BJ (cell line): ENCODE measurements at regions not wholly inside any gene's neighbourhood (a gene's known extent, or its start where the extent isn't known, plus 50 kb on each side); places are given as distances from the start of the nearest gene placed in this dataset.
A peak's percentile ranks its signal among the peaks of the same experiment; 100 is the strongest.

ENCODE experiments used
- CTCF ChIA-PET: fragments of 350-600 bp; formaldehyde crosslinking; extraction: SDS; loops from one replicate; lab custom pipeline; 2021; ENCODE audit warnings: antibody characterized with exemption, inconsistent platforms; lab: Yijun Ruan, JAX
- POLR2A ChIA-PET: fragments of 300-600 bp; sonication (Branson Sonifier 250); formaldehyde crosslinking; extraction: SDS; loops from one replicate; lab custom pipeline; 2021; ENCODE audit warnings: antibody characterized with exemption; lab: Charles Lee
- DNase-seq: peaks from one replicate; pipeline ENCODE4 v3.0.0-alpha.2; 2011; ENCODE audit warnings: low read depth
- H3K27me3 ChIP-seq: 2 replicates; pipeline ENCODE4 v1.6.0; 2011; ENCODE audit warnings: low read length; ENCODE audit not compliant: control insufficient read depth, insufficient read depth
- H3K36me3 ChIP-seq: 2 replicates; pipeline ENCODE4 v1.5.1; 2011; ENCODE audit warnings: low read length; ENCODE audit not compliant: control insufficient read depth, insufficient read depth
- H3K4me3 ChIP-seq: 2 replicates; pipeline ENCODE4 v1.5.1; 2011; ENCODE audit warnings: low read depth, mild to moderate bottlenecking, control low read depth, low read length
- CTCF ChIP-seq: IDR thresholded peaks from 2 replicates; pipeline ENCODE4 v1.5.1; 2011; ENCODE audit warnings: low read depth, mild to moderate bottlenecking, control low read depth, inconsistent platforms, low read length, moderate library complexity; ENCODE audit not compliant: insufficient read depth

- TF ChIP-seq CTCF, result no peak
- DNase-seq, result no peak
- ChIA-PET POLR2A (no interaction called here), CTCF (interaction anchor here (0.9 kb wide), 1 partner anchor 21 kb away, joined by 3 read pairs; no protein-coding TSS in a partner anchor)
- Histone ChIP-seq H3K4me3 (no peak overlapping the region), H3K36me3 (no peaks in the 10 kb centered on the region), H3K27me3 (0 out of 2 replicates have a peak, but pooled peaks cover 2% of the 10 kb centered on the region)
Observed at GRCh38 chr15:95226835-95227234, 995.5 kb downstream of the MCTP2 start.

GRCh38 chr15:95227235-95227634 is 995.9 kb downstream of the MCTP2 start:
- CTCF ChIA-PET, result interaction anchor here (0.9 kb wide), 1 partner anchor 21 kb away, joined by 3 read pairs; no protein-coding TSS in a partner anchor

GRCh38 chr15:95228856-95229555 is 997.6 kb downstream of the MCTP2 start:
- no peak for TF ChIP-seq CTCF
- no peak overlapping the region for H3K4me3 ChIP-seq
- no peaks in the 10 kb centered on the region for H3K36me3 ChIP-seq
- 0 out of 2 replicates have a peak, but pooled peaks cover 2% of the 10 kb centered on the region for H3K27me3 ChIP-seq
- CTCF ChIA-PET, result no interaction called here
- DNase-seq, result no peak
- POLR2A ChIA-PET, result no interaction called here

More at GRCh38 chr15:95227235-95227634, 995.9 kb downstream of the MCTP2 start:
- no peaks in the 10 kb centered on the region for H3K36me3 ChIP-seq
- H3K27me3 ChIP-seq, result 0 out of 2 replicates have a peak, but pooled peaks cover 2% of the 10 kb centered on the region
- DNase-seq, result no peak
- no peak overlapping the region for H3K4me3 ChIP-seq
- POLR2A ChIA-PET, result no interaction called here
- no peak for TF ChIP-seq CTCF

GRCh38 chr15:95235033-95235432 is 1003.7 kb downstream of the MCTP2 start:
- Histone ChIP-seq H3K27me3 (peaks cover under 1% of the 10 kb centered on the region; the same call in 1 of the 2 replicates), H3K4me3 (no peak overlapping the region), H3K36me3 (no peaks in the 10 kb centered on the region)
- ChIA-PET CTCF (no interaction called here), POLR2A (no interaction called here)
- DNase-seq, result no peak
- TF ChIP-seq CTCF, result no peak

- no peak overlapping the region for H3K4me3 ChIP-seq
- DNase-seq, result peak; percentile 85
- no peaks in the 10 kb centered on the region for H3K36me3 ChIP-seq
- no peaks in the 10 kb centered on the region for H3K27me3 ChIP-seq
- TF ChIP-seq CTCF, result no peak
- ChIA-PET CTCF (interaction anchor here (0.5 to 1.6 kb wide), 7 partner anchors 11 to 1025 kb away, joined by 3 to 7 read pairs (median 4); no protein-coding TSS in a partner anchor), POLR2A (interaction anchor here (0.9 kb wide), 1 partner anchor 34 kb away, joined by 3 read pairs; no protein-coding TSS in a partner anchor)
Observed at GRCh38 chr15:95247071-95247984, 1016.0 kb downstream of the MCTP2 start.
